ENCODE measurements at regions not wholly inside any gene's neighbourhood (a gene's known extent, or its start where the extent isn't known, plus 50 kb on each side); places are given as distances from the start of the nearest gene placed in this dataset.

GRCh38 chr16:51821527-51821926, 670.5 kb upstream of the SALL1 start:
- no peak for DNase-seq (ENCODE audit: low read depth)
- no peak overlapping the region for H3K4me3 ChIP-seq (ENCODE audit: low read length)
- TF ChIP-seq CTCF (IDR thresholded peaks at IDR 0.05; ENCODE audit: insufficient read depth, low read depth, low read length, missing control alignments), result no peak

DNA sequence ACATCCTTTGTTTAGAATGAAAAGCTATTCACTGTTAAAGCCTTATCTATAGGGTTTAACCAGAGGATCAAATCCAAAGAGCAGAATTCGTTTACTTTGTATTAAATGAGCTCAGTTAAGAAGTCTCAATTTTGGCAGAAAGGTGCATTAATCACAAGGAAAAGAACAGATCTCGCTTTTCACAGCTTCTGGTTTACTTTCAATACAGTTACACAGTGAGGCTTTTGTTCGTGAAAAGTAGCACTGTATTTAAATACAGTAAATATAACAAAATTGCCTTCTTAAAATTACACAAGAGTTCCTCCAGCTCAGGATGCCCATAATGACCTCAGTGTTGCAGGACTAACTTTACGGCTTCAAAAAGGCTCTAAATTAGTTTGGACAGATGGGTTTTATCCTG, 669.1 kb upstream of the SALL1 start:
- H3K4me3 ChIP-seq (ENCODE audit: low read length), result no peak overlapping the region
- DNase-seq (ENCODE audit: low read depth), result no peak
- TF ChIP-seq CTCF (IDR thresholded peaks at IDR 0.05; ENCODE audit: insufficient read depth, low read depth, low read length, missing control alignments), result no peak

DNA sequence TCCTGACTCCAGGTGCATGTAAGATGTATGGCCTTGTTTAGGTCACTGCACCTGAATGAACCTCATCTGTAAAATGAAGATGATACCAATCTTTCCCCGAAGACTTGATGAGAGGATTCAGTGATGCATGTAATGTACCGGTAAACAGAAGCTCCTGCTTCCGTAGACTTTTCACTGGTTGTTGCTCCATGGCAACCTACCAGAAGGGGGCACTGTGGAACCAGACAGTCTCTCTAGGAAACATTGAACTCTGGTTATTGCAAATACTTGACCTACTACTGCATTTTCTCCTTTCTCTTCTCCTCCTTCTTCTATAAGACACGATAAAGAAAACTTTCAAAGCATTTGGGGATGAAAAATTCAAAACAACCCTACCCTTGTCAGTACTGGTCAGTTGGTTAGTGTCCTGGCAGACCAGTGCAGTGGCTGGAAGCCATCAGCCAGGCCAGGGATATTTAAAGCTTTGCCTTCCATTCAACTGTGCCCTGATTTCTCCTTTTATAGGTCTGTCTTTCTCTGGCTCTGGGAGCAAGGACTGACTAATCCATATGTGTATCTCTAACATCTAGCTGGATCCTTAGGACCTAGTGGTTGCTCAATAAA, 667.4 kb upstream of the SALL1 start:
- peak; percentile 89 for TF ChIP-seq CTCF (IDR thresholded peaks at IDR 0.05; ENCODE audit: insufficient read depth, low read depth, low read length, missing control alignments)
- peak; percentile 71 for DNase-seq (ENCODE audit: low read depth)

GRCh38 chr16:51816929-51817328, 665.9 kb upstream of the SALL1 start:
- H3K4me3 ChIP-seq (ENCODE audit: low read length), result no peak overlapping the region
- DNase-seq (ENCODE audit: low read depth), result peak; percentile 37
- TF ChIP-seq CTCF (IDR thresholded peaks at IDR 0.05; ENCODE audit: insufficient read depth, low read depth, low read length, missing control alignments), result no peak

More for the DNA sequence above, 667.4 kb upstream of the SALL1 start:
- no peak overlapping the region for H3K4me3 ChIP-seq (ENCODE audit: low read length)

DNA sequence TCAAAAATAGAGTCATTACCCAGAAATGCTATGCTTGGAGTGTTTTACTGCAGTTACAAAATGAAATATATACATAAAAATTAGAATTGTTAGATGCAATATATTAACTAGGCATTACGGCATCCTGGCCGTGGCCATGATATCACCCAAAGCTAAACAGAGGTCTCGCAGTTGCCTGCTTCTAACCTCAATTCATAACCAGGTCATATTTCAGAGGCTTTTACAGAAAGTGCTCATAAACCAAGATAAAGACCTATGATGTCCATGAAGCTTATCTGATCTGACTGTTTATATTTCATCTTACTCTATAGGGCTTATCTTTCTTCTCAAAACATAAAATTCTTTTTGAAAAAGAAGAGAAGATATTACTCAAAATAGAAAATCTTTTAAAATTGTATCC, 664.5 kb upstream of the SALL1 start:
- no peak overlapping the region for H3K4me3 ChIP-seq (ENCODE audit: low read length)
- no peak for TF ChIP-seq CTCF (IDR thresholded peaks at IDR 0.05; ENCODE audit: insufficient read depth, low read depth, low read length, missing control alignments)
- no peak for DNase-seq (ENCODE audit: low read depth)

DNA sequence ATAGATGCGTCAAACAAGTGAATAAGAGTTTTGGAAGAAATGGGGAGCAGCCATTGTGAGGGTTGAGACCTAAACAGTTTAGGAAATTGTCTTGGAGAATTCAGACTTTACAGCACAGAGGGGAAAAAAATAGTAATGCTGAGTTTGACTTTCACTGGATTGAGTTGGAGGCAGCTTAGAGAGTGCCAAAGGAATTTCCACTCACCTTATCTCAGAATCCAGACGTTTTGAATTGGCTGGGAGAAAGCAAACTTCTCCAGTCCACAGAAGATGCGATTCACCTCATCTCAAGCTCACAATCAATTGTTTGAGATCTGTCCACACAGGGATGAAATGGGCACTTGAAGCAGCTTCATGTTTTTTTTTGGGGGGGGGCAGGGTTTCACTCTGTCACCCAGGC, 663.5 kb upstream of the SALL1 start:
- no peak for TF ChIP-seq CTCF (IDR thresholded peaks at IDR 0.05; ENCODE audit: insufficient read depth, low read depth, low read length, missing control alignments)
- DNase-seq (ENCODE audit: low read depth), result no peak
- no peak overlapping the region for H3K4me3 ChIP-seq (ENCODE audit: low read length)

GRCh38 chr16:51813609-51814008, 662.5 kb upstream of the SALL1 start:
- no peak overlapping the region for H3K4me3 ChIP-seq (ENCODE audit: low read length)
- no peak for DNase-seq (ENCODE audit: low read depth)
- TF ChIP-seq CTCF (IDR thresholded peaks at IDR 0.05; ENCODE audit: insufficient read depth, low read depth, low read length, missing control alignments), result peak; percentile 28

Measured in epithelial cell of esophagus (primary cell).